GM12865 (cell line): ENCODE measurements at regions not wholly inside any gene's neighbourhood (a gene's known extent, or its start where the extent isn't known, plus 50 kb on each side); places are given as distances from the start of the nearest gene placed in this dataset.

ENCODE experiments used
- DNase-seq: peaks from one replicate; pipeline ENCODE4 v3.0.0; 2010; ENCODE audit warnings: low read depth
- H3K4me3 ChIP-seq: 2 replicates; pipeline ENCODE4 v1.5.1; 2011; ENCODE audit warnings: mild to moderate bottlenecking, low read depth, low read length, control low read depth
- TF ChIP-seq, protein P1 (sequence below): IDR thresholded peaks from 2 replicates; pipeline ENCODE4 v1.5.1; 2011; ENCODE audit warnings: low read length, control low read depth, low read depth, inconsistent platforms; ENCODE audit not compliant: insufficient read depth; ENCODE audit errors: missing control alignments

GRCh38 chr18:2201036-2201600 lies 370.2 kb downstream of the METTL4 start:
- no peak overlapping the region for H3K4me3 ChIP-seq
- TF ChIP-seq, protein P1, sequence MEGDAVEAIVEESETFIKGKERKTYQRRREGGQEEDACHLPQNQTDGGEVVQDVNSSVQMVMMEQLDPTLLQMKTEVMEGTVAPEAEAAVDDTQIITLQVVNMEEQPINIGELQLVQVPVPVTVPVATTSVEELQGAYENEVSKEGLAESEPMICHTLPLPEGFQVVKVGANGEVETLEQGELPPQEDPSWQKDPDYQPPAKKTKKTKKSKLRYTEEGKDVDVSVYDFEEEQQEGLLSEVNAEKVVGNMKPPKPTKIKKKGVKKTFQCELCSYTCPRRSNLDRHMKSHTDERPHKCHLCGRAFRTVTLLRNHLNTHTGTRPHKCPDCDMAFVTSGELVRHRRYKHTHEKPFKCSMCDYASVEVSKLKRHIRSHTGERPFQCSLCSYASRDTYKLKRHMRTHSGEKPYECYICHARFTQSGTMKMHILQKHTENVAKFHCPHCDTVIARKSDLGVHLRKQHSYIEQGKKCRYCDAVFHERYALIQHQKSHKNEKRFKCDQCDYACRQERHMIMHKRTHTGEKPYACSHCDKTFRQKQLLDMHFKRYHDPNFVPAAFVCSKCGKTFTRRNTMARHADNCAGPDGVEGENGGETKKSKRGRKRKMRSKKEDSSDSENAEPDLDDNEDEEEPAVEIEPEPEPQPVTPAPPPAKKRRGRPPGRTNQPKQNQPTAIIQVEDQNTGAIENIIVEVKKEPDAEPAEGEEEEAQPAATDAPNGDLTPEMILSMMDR, result no peak
- DNase-seq, result no peak

DNA sequence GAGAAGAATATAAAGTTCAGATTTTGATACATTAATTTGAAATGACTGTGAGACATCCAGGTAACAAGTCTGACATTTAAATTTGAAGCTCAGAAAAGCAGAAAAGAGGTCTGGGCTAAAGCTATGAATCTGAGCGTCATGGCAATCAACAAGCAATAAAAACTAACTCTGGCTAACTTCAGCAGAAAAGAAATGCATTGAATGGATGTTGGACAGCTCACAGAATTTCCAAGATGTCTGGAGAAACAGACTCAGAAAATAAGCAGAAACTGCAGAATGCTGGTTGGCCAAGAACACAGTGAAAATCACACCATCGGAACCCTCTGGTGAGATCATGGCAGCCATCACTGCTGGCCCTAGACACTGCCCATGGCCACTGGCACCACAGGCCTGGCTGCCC lies 366.6 kb downstream of the METTL4 start:
- TF ChIP-seq, protein P1, result no peak
- DNase-seq, result no peak
- H3K4me3 ChIP-seq, result no peak overlapping the region

GRCh38 chr18:2207294-2207693 lies 364.0 kb downstream of the METTL4 start:
- H3K4me3 ChIP-seq, result no peak overlapping the region
- TF ChIP-seq, protein P1, result no peak
- no peak for DNase-seq

- H3K4me3 ChIP-seq, result no peak overlapping the region
- TF ChIP-seq, protein P1, result no peak
- DNase-seq, result no peak
Observed at GRCh38 chr18:2212598-2213205, 358.6 kb downstream of the METTL4 start.

- TF ChIP-seq, protein P1, result no peak
- no peak for DNase-seq
- H3K4me3 ChIP-seq, result no peak overlapping the region
Observed at GRCh38 chr18:2213905-2214304, 357.4 kb downstream of the METTL4 start.

- DNase-seq, result no peak
- TF ChIP-seq, protein P1, result no peak
- H3K4me3 ChIP-seq, result no peak overlapping the region
Observed at GRCh38 chr18:2217356-2217755, 353.9 kb downstream of the METTL4 start.

DNA sequence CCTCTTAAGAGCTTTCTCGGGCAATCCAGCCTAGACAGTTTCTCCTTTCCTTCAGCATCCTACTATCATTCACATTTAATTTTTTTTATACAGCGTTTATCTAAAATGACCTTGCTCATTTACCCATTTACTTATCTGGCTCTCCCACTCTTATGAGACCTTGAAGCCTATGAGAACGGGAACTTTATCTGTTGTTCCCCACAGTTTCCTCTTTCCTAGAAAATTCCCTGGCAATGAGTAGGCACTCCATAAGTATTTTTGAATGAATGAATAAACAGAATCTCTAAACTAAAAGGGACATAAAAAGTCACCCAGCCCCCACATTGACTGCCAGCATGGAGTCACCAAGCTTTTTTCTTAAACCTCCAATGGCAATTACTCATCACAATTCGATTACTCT lies 353.2 kb downstream of the METTL4 start:
- DNase-seq, result no peak
- H3K4me3 ChIP-seq, result no peak overlapping the region
- TF ChIP-seq, protein P1, result no peak
